ENCODE measurements at regions not wholly inside any gene's neighbourhood (a gene's known extent, or its start where the extent isn't known, plus 50 kb on each side); places are given as distances from the start of the nearest gene placed in this dataset.

GRCh38 chr9:135372501-135373008 lies 107.0 kb upstream of the PPP1R26 start:
- H3K27ac ChIP-seq, result no peak overlapping the region
- no peaks in the 10 kb centered on the region for H3K4me1 ChIP-seq
- no peak for TF ChIP-seq POLR2AphosphoS5 (IDR thresholded peaks at IDR 0.05; ENCODE audit: insufficient read depth in 1 of 2, low read depth in 1 of 2)
- no peak for TF ChIP-seq POLR2A (IDR thresholded peaks at IDR 0.05)
- no peak for TF ChIP-seq CTCF (IDR thresholded peaks at IDR 0.05)
- H3K4me3 ChIP-seq, result no peak overlapping the region
- no peaks in the 10 kb centered on the region for H3K27me3 ChIP-seq
- no peaks in the 10 kb centered on the region for H3K36me3 ChIP-seq
- DNase-seq (ENCODE audit: extremely low spot score in 2 of 2), result no peak
- H3K9me3 ChIP-seq, result no peaks in the 10 kb centered on the region
- intact Hi-C loops (cut with DNase I), result no loop called here

- TF ChIP-seq POLR2A (IDR thresholded peaks at IDR 0.05) (no peak), CTCF (IDR thresholded peaks at IDR 0.05) (no peak), POLR2AphosphoS5 (IDR thresholded peaks at IDR 0.05; ENCODE audit: insufficient read depth in 1 of 2, low read depth in 1 of 2) (no peak)
- Histone ChIP-seq H3K27me3 (no peaks in the 10 kb centered on the region), H3K4me1 (no peaks in the 10 kb centered on the region), H3K36me3 (no peaks in the 10 kb centered on the region), H3K4me3 (no peak overlapping the region), H3K27ac (no peak overlapping the region), H3K9me3 (no peaks in the 10 kb centered on the region)
- intact Hi-C loops (cut with DNase I), result no loop called here
- DNase-seq (ENCODE audit: extremely low spot score in 2 of 2), result no peak
Observed at GRCh38 chr9:135373151-135373685, 106.4 kb upstream of the PPP1R26 start.

GRCh38 chr9:135373820-135374219 lies 105.8 kb upstream of the PPP1R26 start:
- no peak overlapping the region for H3K27ac ChIP-seq
- H3K4me1 ChIP-seq, result no peaks in the 10 kb centered on the region
- no peaks in the 10 kb centered on the region for H3K9me3 ChIP-seq
- H3K27me3 ChIP-seq, result no peaks in the 10 kb centered on the region
- TF ChIP-seq CTCF (IDR thresholded peaks at IDR 0.05) (no peak), POLR2AphosphoS5 (IDR thresholded peaks at IDR 0.05; ENCODE audit: insufficient read depth in 1 of 2, low read depth in 1 of 2) (no peak), POLR2A (IDR thresholded peaks at IDR 0.05) (no peak)
- DNase-seq (ENCODE audit: extremely low spot score in 2 of 2), result no peak
- no peaks in the 10 kb centered on the region for H3K36me3 ChIP-seq
- H3K4me3 ChIP-seq, result no peak overlapping the region
- intact Hi-C loops (cut with DNase I), result no loop called here

- H3K9me3 ChIP-seq, result no peaks in the 10 kb centered on the region
- intact Hi-C loops (cut with DNase I), result no loop called here
- no peaks in the 10 kb centered on the region for H3K36me3 ChIP-seq
- no peak overlapping the region for H3K27ac ChIP-seq
- no peaks in the 10 kb centered on the region for H3K4me1 ChIP-seq
- H3K4me3 ChIP-seq, result no peak overlapping the region
- TF ChIP-seq CTCF (IDR thresholded peaks at IDR 0.05), result no peak
- TF ChIP-seq POLR2A (IDR thresholded peaks at IDR 0.05), result no peak
- TF ChIP-seq POLR2AphosphoS5 (IDR thresholded peaks at IDR 0.05; ENCODE audit: insufficient read depth in 1 of 2, low read depth in 1 of 2), result no peak
- no peaks in the 10 kb centered on the region for H3K27me3 ChIP-seq
- DNase-seq (ENCODE audit: extremely low spot score in 2 of 2), result no peak
Observed at GRCh38 chr9:135374591-135374990, 105.0 kb upstream of the PPP1R26 start.

- no peaks in the 10 kb centered on the region for H3K9me3 ChIP-seq
- no peaks in the 10 kb centered on the region for H3K27me3 ChIP-seq
- H3K4me1 ChIP-seq, result no peaks in the 10 kb centered on the region
- no peak for TF ChIP-seq POLR2AphosphoS5 (IDR thresholded peaks at IDR 0.05; ENCODE audit: insufficient read depth in 1 of 2, low read depth in 1 of 2)
- TF ChIP-seq POLR2A (IDR thresholded peaks at IDR 0.05), result no peak
- H3K4me3 ChIP-seq, result no peak overlapping the region
- intact Hi-C loops (cut with DNase I), result no loop called here
- no peaks in the 10 kb centered on the region for H3K36me3 ChIP-seq
- no peak for DNase-seq (ENCODE audit: extremely low spot score in 2 of 2)
- H3K27ac ChIP-seq, result no peak overlapping the region
Observed at GRCh38 chr9:135375001-135375400, 104.6 kb upstream of the PPP1R26 start.

Data from vagina (tissue), 2 donors.